ENCODE measurements at regions not wholly inside any gene's neighbourhood (a gene's known extent, or its start where the extent isn't known, plus 50 kb on each side); places are given as distances from the start of the nearest gene placed in this dataset.

DNA sequence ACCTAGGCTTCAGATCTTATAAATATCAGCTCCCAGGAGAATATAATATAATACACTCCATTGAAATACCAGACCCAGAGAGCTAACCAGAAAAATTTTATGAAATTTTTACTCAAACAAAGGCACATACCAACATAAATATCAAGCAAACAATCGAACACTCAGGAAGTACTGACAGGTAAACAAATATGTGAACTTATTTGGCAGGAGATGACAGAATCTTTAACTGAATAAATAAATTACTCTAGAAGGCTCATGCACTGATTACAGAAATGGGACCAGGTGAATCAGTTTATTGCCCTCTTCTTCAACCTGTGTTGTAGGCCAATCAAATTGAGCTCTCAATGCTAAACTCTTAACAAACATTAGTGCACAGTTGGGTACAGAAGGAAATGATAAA is 225.2 kb upstream of the PABPC4L start:
- ChIA-PET CTCF (no interaction called here), RAD21 (ENCODE audit: low non-redundant PET in 1 of 2, low total read pairs in 2 of 2, uncharacterized antibody in 2 of 2, unreplicated experiment in 2 of 2) (no interaction called here), POLR2A (no interaction called here)
- H3K4me1 ChIP-seq (ENCODE audit: control insufficient read depth in 1 of 2, insufficient read depth in 2 of 2, low read length in 2 of 2) = no peaks in the 10 kb centered on the region
- H3K9me2 ChIP-seq (ENCODE audit: insufficient read depth) = no peaks in the 10 kb centered on the region
- BruUV-seq (replicated peaks) = no TSS peak
- H3K4me3 ChIP-seq (replicated peaks in 1 of 2; ENCODE audit: low read depth in 1 of 2, low read length in 2 of 2) = no peak overlapping the region
- H2AFZ ChIP-seq (ENCODE audit: low read depth, low read length, poor library complexity, severe bottlenecking) = no peak overlapping the region
- H3K4me2 ChIP-seq (ENCODE audit: low read length) = no peak overlapping the region
- H3K9ac ChIP-seq (ENCODE audit: low read length) = no peak overlapping the region
- no peaks in the 10 kb centered on the region for H4K20me1 ChIP-seq (ENCODE audit: insufficient read depth)
- no peak overlapping the region for H3K27ac ChIP-seq (ENCODE audit: low read depth, low read length)
- H3K9me3 ChIP-seq (ENCODE audit: control insufficient read depth in 1 of 2, insufficient read depth in 1 of 2, low read depth in 1 of 2, low read length in 2 of 2) = no peaks in the 10 kb centered on the region
- TF ChIP-seq JUND (IDR thresholded peaks at IDR 0.05) = no peak
- TF ChIP-seq SIN3A (IDR thresholded peaks at IDR 0.05; ENCODE audit: low read depth) = no peak
- no peak for TF ChIP-seq POLR2AphosphoS5 (IDR thresholded peaks at IDR 0.05; ENCODE audit: low read depth, low read length)
- no peak for TF ChIP-seq ZNF274 (IDR thresholded peaks at IDR 0.05; ENCODE audit: low read depth, low read length)
- TF ChIP-seq FOSL1 (IDR thresholded peaks at IDR 0.05; ENCODE audit: low read depth) = no peak
- no peak for TF ChIP-seq POLR2A (IDR thresholded peaks at IDR 0.05; ENCODE audit: borderline replicate concordance, extremely low read depth, insufficient read depth, insufficient read length)
- TF ChIP-seq EGR1 (IDR thresholded peaks at IDR 0.05; ENCODE audit: low read depth) = no peak
- no peak for TF ChIP-seq EZH2phosphoT487 (IDR thresholded peaks at IDR 0.05; ENCODE audit: borderline replicate concordance)
- TF ChIP-seq, protein P1, sequence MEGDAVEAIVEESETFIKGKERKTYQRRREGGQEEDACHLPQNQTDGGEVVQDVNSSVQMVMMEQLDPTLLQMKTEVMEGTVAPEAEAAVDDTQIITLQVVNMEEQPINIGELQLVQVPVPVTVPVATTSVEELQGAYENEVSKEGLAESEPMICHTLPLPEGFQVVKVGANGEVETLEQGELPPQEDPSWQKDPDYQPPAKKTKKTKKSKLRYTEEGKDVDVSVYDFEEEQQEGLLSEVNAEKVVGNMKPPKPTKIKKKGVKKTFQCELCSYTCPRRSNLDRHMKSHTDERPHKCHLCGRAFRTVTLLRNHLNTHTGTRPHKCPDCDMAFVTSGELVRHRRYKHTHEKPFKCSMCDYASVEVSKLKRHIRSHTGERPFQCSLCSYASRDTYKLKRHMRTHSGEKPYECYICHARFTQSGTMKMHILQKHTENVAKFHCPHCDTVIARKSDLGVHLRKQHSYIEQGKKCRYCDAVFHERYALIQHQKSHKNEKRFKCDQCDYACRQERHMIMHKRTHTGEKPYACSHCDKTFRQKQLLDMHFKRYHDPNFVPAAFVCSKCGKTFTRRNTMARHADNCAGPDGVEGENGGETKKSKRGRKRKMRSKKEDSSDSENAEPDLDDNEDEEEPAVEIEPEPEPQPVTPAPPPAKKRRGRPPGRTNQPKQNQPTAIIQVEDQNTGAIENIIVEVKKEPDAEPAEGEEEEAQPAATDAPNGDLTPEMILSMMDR (IDR thresholded peaks at IDR 0.05 in 2 of 3, conservative IDR thresholded peaks at IDR 0.05 in 1 of 3; ENCODE audit: borderline replicate concordance in 1 of 3, insufficient read depth in 1 of 3, low read depth in 2 of 3, low read length in 2 of 3) = no peak
- no peak for TF ChIP-seq YY1 (IDR thresholded peaks at IDR 0.05; ENCODE audit: extremely low read depth, insufficient replicate concordance, low read depth, low read length)
- TF ChIP-seq ZFX (IDR thresholded peaks at IDR 0.05) = no peak
- TF ChIP-seq, protein P2, sequence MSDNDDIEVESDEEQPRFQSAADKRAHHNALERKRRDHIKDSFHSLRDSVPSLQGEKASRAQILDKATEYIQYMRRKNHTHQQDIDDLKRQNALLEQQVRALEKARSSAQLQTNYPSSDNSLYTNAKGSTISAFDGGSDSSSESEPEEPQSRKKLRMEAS (IDR thresholded peaks at IDR 0.05) = no peak
- TF ChIP-seq SP1 (IDR thresholded peaks at IDR 0.05; ENCODE audit: low read depth) = no peak
- TF ChIP-seq RAD21 (IDR thresholded peaks at IDR 0.05; ENCODE audit: low read depth) = no peak
- no peak for TF ChIP-seq CEBPB (IDR thresholded peaks at IDR 0.05; ENCODE audit: low read depth)
- intact Hi-C loops (cut with micrococcal nuclease) = no loop called here
- ATAC-seq (no peak), DNase-seq (ENCODE audit: low read depth, low spot score) (no peak)
- H3K27me3 ChIP-seq (ENCODE audit: insufficient read depth, low read length) = no peaks in the 10 kb centered on the region
- no peaks in the 10 kb centered on the region for H3K36me3 ChIP-seq (ENCODE audit: control insufficient read depth in 1 of 2, insufficient read depth in 2 of 2, low read length in 2 of 2)
- no peaks in the 10 kb centered on the region for H3K79me2 ChIP-seq (ENCODE audit: insufficient read depth, low read length)

Measured in HCT116 (cell line).